Loucy (cell line): ENCODE measurements at regions not wholly inside any gene's neighbourhood (a gene's known extent, or its start where the extent isn't known, plus 50 kb on each side); places are given as distances from the start of the nearest gene placed in this dataset.

ENCODE experiments used
- CTCF ChIP-seq: fragments of 200-600 bp; sonication (generic); conservative IDR thresholded peaks from 2 replicates; pipeline ENCODE4 v1.5.1; 2014; ENCODE audit warnings: mild to moderate bottlenecking, antibody characterized with exemption, low read length
- EZH2phosphoT487 ChIP-seq: fragments of 200-600 bp; IDR thresholded peaks from 2 replicates; pipeline ENCODE4 v1.6.1; 2018; ENCODE audit warnings: antibody characterized with exemption, mild to moderate bottlenecking, moderate library complexity, borderline replicate concordance

DNA sequence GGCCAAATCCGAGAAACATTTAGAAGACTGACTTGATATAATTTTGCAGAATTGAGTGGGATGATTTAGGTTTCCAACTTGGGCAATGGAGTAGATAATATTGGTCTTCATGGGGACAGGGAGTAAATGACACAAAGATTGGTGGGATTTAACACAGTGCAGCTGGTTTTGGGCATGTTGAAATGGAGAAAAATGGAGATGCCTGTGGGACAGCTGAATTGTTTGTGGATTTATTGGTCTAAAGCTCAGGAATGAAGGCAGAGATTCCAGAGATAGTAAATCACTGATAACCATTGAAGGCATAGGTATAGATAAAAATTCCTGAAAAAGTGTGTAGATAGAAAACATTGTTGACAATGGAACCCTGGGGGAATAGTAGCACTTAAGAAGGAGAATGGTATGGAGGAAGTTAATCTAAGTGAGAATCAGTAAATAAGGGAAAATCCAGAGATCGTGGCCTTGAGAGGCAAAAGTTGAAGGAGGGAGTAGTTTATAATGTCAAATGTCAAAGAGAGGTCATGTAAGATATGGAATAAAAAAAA lies 120.9 kb upstream of the ATP2B1 start:
- no peak for TF ChIP-seq CTCF
- TF ChIP-seq EZH2phosphoT487 = no peak
